ENCODE measurements at regions not wholly inside any gene's neighbourhood (a gene's known extent, or its start where the extent isn't known, plus 50 kb on each side); places are given as distances from the start of the nearest gene placed in this dataset.

DNA sequence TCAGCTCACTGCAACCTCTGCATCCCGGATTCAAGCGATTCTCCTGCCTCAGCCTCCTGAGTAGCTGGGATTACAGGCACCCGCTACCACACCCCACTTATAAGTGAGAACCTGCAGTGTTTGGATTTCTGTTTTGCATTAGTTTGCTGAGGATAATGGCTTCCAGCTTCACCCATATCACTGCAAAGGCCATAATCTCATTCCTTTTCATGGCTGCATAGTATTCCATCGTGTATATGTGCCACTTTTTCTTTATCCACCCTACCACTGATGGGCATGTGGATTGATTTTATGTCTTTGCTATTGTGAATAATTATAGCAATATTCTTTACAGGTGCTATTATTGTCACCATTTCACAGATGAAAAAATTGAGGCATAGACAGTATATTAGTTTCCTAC lies 301.0 kb upstream of the MAF start:
- TF ChIP-seq, protein P1, sequence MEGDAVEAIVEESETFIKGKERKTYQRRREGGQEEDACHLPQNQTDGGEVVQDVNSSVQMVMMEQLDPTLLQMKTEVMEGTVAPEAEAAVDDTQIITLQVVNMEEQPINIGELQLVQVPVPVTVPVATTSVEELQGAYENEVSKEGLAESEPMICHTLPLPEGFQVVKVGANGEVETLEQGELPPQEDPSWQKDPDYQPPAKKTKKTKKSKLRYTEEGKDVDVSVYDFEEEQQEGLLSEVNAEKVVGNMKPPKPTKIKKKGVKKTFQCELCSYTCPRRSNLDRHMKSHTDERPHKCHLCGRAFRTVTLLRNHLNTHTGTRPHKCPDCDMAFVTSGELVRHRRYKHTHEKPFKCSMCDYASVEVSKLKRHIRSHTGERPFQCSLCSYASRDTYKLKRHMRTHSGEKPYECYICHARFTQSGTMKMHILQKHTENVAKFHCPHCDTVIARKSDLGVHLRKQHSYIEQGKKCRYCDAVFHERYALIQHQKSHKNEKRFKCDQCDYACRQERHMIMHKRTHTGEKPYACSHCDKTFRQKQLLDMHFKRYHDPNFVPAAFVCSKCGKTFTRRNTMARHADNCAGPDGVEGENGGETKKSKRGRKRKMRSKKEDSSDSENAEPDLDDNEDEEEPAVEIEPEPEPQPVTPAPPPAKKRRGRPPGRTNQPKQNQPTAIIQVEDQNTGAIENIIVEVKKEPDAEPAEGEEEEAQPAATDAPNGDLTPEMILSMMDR (IDR thresholded peaks at IDR 0.05) = no peak
- TF ChIP-seq, protein P2, sequence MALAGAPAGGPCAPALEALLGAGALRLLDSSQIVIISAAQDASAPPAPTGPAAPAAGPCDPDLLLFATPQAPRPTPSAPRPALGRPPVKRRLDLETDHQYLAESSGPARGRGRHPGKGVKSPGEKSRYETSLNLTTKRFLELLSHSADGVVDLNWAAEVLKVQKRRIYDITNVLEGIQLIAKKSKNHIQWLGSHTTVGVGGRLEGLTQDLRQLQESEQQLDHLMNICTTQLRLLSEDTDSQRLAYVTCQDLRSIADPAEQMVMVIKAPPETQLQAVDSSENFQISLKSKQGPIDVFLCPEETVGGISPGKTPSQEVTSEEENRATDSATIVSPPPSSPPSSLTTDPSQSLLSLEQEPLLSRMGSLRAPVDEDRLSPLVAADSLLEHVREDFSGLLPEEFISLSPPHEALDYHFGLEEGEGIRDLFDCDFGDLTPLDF (CRISPR knock-in tag; IDR thresholded peaks at IDR 0.05) = no peak
- TF ChIP-seq ESRRA (CRISPR knock-in tag; IDR thresholded peaks at IDR 0.05; ENCODE audit: borderline replicate concordance) (no peak), FOXK1 (CRISPR knock-in tag; IDR thresholded peaks at IDR 0.05) (no peak), JUN (CRISPR knock-in tag; IDR thresholded peaks at IDR 0.05) (no peak)
- TF ChIP-seq, protein P3, sequence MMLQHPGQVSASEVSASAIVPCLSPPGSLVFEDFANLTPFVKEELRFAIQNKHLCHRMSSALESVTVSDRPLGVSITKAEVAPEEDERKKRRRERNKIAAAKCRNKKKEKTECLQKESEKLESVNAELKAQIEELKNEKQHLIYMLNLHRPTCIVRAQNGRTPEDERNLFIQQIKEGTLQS (CRISPR knock-in tag; conservative IDR thresholded peaks at IDR 0.05) = no peak

All from WTC11 (cell line).